Kidney tubule cell (primary cell): ENCODE measurements at regions not wholly inside any gene's neighbourhood (a gene's known extent, or its start where the extent isn't known, plus 50 kb on each side); places are given as distances from the start of the nearest gene placed in this dataset.
A peak's percentile ranks its signal among the peaks of the same experiment; 100 is the strongest.

Experiments used
- DNase-seq: peaks from one replicate; pipeline ENCODE4 v3.0.0-alpha.2; 2018; ENCODE audit warnings: low spot score

DNA sequence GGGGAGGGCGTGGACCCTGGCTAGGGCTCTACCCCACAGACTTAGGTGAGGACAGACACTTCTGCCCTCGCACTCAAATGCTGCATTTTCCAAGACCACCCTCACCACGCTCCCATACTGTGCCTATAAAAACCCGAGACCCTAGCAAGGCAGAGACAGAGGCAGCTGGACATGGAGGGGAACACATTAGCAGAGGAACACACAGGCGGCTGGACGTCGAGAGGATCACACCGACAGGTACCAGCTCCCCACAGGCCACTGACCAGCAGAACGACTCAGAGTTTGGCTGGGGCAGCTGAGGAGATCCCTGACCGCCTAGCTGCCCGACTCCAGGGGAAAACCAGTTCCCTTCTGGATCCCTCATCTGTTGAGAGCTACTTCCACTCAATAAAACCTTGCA lies 338.2 kb upstream of the SMIM30 start:
- no peak for DNase-seq

DNA sequence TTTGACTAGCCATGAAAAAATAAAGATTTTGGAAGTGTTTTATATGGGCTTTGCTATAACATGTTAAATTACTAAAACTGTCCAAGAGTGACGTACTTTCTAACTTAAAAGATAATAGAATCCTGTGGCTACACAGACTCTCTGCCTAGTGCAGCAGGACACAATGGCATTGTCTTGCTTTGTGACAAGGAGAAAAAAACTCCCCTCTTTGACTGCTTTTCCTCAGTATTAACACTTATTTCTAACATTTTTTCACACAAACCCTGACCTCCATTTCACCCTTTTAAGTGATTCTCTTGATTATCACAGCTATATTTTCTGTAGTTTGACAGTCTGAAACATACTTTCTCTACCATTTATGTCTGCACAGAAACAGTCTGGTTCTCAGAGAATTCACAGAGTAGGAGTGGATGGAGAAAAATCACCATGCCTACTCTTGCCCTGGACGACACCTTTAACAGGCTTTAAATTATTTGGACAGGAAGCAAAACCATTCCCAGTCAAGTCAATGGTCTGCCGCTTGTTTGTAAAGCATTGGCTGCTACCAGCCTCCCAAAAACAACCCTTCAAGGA lies 336.3 kb upstream of the SMIM30 start:
- no peak for DNase-seq

DNA sequence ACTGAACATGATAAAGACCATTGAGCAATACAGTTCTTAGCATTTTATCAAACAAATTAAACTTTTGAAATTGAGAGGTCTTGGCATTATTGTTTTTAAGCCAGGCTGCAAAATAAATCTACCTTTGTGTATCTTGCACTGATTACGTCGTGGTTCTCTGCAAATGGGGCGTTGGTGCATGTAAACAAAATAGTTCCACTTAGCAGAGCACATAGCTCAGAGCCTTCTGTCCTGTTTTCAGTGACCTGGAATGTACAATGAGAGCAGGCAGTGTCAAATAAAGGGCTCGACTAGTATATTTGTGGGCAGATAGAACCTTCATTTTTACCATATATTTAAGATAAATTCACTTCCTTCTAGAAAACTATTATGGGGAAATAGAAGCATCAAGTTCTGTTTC lies 333.9 kb upstream of the SMIM30 start:
- DNase-seq = no peak

DNA sequence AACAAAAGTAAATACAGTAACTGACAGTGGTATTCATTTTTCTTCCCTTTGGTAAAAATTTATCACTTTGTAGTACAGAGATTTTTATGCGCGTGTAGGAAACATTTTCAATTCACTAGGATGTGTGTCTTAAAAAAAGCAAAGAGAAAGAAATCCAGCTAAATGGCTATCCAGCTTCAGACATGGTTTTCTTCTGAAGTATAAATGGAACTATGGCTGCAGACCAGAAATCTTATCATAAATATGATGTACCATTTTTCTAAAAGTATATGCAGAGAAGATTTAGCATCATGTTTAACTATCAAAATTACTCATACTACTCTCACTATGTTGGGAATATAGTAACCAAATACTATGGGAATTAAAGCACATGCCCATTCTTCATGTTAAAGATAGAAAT lies 328.4 kb upstream of the SMIM30 start:
- DNase-seq = no peak

DNA sequence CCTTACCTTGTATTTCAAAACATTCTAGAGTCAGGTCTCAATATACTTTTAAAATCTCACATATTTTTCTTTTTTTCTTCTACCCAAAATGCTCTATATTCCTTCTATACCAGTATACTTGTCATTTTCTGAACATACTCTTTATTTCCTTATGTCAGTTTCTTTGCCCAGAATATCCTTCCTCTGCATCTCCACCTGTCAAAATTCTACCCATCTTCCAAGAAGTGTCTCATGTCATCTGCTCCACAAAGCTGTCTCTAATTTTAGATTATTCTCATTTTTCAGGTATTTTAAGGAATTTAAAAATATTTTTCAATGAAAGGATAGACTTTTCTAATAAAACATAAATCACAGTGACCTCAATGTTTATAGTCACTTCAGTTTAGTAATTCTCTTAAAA lies 328.0 kb upstream of the SMIM30 start:
- DNase-seq = no peak

DNA sequence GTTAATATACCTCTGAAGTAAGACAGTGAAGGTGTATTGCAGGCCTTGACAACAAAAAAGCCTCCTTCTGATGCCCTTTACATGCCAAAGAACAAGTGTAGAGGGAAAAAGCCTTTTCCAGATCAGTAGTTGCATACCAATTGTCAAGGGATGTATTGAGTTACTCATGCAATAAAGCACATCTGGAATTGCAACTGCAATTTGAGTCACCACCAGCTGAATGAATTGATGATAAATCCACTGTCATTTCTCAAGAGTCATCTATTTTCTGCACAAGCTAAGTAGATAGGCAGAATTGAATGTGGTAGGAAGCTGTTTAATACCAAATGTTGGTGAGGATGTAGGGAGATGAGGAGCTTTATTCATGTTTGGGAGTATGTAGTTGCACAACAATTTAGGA lies 325.9 kb upstream of the SMIM30 start:
- no peak for DNase-seq

DNA sequence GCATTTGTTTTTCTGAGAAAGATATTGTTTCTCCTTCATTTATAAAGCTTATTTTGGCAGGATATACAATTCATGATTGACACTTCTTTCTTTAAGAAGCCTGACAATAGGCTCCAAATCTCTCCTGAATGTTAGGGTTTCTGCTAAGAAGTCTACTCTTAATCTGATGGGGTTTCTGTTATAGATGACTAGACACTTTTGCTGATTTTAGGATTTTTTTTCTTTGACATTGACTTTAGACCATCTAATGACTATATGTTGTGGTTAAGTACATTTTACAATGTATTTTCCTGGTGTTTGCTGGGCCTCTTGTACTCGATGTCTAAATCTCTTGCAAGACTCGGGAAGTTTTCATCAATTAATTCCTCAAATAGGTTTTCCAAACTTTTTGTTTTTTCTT lies 321.8 kb upstream of the SMIM30 start:
- no peak for DNase-seq

DNA sequence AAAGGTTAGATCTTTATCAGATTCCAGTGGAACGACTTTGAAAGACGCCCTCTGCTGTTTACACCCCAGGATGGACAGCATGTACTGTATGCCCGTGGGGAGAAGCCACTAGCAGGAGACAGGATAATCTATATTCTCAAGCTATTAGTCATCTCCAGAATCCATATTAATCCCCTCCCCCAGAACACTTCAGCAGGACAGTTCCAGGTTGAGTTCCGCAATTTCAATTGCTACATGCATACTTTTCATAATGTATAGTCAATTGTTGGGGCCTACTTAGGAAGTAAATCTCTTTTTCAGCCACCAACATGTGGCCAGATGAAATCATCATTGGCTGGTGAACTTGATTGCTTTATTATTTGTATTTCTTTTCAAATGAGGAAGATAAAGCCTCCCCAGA lies 313.1 kb upstream of the SMIM30 start:
- no peak for DNase-seq

DNA sequence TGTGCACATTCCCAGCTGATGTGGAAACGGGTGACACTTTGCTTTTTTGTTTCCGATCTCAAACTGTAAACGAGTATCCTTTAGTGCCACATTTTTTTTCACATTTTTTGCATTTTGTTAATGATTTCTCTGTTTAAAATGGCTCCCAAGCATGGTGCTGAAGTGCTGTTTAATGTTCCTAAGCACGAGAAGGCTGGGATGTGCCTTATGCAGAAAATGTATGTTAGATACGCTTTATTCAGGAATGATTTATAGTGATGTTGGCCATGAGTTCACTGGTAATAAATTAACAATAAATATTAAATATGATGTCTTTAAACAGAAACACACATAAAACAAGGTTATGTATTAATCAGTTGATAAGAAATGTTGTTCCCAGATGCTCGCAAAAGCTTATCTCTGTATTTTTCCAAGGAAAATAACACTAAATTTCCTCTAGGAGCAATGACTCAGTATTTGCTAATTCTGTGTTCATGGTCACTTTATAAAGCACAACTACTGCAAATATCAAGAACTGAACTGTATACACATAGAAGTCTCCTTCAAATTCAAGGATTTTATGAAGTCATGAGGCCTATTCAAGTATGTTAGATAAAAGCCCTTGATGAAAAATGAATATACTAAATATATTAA lies 305.9 kb upstream of the SMIM30 start:
- no peak for DNase-seq

DNA sequence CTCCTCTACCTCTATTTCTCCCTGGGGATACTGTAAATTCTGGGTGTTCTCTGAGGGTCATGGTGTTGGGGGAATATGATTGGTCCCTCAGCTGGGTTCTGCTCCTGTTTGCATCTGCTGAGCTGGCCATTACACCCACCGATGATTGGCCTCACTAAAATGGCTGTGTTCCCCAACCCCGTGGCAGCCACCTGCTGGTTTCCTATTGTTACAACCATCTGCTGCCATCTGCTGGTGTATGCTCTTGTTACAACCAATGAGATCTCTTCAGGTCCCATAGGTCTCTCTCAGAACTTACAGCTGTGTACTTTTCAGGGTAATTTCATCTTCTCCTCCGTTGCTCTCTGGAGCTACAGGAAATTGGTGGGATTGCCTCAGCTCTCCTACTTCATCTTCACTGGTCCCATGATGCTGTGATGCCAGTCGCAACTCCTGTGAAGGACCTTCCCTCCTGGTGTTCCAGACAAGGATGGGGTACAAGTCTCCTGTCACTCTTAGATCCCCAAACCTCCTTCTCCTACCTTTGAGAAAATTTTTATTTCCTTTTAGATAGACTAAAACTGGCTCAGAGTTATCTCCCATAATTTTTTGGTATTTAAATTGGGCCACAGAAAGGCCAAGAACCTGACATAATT lies 303.5 kb upstream of the SMIM30 start:
- DNase-seq = peak; percentile 84

DNA sequence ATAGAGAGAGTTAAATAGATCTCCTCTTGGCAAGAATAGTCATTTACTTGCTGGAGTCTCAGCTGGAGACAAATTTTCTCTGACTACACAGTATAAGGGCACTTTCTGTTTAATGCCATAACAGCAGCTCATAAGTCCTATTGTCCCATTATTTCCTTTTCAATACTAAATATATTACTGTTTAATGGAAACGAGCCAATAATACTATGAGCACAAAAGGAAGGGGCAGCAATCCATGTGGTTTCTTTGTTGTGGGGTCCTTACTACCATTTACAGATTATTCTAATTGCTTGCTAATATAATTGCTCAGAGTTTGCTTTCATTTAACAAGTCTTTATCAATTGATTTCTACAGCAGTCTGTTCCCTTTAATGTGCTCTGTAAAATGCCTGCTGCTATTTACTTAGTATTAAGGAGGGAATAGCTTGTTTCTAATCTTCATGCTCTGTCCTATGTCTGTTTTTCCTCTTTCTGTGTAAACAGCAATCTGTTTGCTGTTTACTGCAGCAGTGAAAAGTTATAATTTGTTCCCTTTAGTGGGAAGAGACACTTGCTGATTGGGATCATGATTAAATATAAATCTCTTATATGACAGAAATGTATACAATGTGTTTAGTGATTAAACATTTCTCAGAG lies 296.2 kb upstream of the SMIM30 start:
- DNase-seq = no peak

DNA sequence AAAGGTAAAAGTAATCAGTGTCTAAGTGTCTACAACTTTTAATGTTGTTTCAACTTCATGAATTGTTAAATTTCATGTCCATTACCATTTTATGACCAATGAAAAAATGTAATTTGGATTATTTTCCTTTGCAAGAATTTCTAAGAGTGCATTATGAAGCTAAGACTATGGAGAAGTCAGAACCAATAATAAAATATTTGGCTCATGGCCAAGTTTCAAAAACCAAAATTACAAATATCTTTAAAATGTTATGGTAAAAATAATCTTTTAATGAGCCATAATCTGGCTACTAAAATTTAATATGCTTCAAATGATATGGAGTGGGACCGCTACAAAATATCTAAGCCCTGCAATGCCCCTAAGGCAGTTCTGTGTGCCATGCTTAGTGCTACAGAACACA lies 294.1 kb upstream of the SMIM30 start:
- DNase-seq = no peak

DNA sequence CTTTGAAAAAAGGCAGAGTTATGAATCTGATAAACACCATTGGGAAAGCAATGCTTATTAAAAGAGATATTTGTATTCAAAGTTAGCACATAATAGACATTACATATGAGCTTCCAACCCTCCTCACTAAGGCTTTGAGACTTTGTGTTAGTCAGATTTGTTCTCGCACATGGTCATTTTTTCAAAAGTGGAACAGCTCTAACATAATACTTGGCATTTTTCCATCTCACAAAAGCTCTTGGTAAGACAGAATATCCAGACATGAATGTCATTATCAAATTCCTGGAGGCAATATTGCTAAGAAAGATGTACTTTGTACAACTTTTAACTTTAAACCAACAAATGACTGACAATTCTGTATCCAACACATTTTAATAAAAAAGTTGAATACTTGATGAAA lies 292.4 kb upstream of the SMIM30 start:
- DNase-seq = no peak

DNA sequence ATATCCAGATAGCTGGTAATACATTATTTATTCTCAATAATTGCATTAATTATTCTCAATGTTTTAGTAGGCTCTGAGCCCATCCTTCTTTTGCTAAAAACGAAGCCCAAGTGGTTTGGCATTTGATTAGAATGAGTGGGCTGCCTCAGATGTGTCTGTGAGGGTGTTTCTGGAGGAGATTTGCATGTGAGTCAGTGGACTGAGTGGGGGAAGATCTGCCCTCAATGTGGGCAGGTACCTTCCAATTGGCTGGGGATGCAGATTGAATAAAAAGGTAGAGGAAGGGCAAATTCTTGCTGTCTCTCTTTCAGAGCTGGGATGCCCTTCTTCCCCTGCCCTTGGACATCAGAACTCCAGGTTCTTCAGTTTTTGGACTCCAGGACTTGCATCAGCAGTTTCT lies 290.6 kb upstream of the SMIM30 start:
- no peak for DNase-seq

DNA sequence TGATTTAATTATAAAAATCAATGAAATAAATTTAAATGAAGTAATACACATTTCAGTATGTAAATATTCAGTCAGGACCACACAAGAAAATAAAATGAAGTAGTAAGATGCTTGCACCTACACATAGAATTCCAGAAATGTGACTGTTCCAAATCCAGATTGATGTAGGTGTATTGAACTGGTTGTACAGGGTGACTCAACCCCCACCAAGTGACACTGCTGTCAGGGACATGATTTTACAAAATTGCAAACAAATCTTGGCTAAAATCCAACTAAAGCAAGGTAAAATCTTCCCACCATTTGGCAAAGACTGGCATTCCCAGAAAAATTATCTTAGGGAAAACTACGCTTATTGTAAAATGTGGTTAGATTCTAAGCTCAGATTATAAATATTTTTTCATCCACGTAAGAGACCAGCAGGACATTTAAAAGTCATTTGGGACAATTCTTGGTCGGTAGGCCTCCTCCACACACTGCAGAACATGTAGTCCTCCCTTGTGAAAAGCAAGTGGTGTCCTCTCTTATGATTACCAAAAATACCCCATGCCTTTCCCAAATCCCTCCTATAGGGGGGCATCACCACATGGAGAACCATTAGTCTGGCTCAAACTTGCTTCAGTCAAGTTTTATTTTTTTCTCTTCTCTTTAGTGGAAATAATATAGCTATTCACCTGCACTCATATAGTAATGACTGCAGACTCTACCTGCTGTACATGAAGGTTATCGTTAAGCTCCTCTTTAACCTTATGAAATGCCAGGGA lies 287.1 kb upstream of the SMIM30 start:
- peak; percentile 6 for DNase-seq

DNA sequence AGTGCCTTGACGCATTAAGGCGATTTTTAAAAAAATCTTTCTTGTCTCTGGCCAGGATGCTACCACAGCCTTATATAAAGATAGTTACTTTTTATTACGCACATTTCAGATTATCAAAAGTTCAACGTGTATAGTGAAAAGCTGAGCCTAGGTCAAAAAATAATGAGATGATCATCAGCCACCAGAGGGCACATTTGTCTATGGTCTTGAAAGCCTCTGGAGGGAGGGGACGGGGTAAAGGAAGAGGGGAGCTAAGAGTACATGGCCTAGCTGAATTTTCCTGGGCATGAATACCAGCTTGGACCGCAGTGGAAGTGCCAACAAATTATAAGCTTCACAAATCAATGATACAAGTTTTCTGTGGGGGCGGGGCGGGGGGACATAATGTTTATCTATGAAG lies 285.9 kb upstream of the SMIM30 start:
- DNase-seq = peak; percentile 8

DNA sequence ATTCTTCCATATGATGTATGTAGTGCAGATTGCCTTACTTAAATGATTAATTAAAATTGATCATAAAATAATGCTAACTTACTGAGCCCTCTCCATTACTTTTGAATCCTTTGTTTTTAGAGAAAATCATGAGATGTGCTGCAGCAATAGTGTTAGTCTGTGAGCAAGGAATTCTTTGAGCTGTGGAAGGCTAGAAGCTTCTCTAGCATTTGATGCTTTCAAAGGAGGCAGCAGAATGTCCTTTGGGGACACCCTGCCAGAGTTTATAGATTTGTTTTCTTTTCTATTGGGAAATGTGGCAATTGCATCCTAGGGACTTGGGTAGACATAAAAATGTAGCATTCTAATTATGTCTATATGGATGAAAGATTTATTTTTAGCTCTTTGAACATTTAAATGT lies 284.1 kb upstream of the SMIM30 start:
- DNase-seq = no peak

DNA sequence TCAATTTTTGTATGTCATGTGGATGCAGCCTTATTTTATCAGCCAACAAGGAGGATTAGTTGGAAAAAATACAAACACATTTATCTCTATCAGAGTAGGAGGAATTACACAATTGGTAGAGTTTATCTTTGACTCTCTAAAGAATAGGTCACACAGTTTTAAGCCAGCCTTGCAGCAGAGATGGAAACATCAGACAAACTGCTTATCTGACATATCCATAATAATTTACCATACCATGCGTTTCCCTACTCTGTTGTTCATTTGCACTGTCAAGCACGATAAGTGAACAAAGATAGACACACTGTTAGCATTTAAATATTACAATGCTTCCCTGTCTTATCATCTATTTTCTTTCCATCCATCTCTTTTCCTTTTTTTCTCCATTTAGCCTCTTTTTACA lies 283.7 kb upstream of the SMIM30 start:
- DNase-seq = no peak

DNA sequence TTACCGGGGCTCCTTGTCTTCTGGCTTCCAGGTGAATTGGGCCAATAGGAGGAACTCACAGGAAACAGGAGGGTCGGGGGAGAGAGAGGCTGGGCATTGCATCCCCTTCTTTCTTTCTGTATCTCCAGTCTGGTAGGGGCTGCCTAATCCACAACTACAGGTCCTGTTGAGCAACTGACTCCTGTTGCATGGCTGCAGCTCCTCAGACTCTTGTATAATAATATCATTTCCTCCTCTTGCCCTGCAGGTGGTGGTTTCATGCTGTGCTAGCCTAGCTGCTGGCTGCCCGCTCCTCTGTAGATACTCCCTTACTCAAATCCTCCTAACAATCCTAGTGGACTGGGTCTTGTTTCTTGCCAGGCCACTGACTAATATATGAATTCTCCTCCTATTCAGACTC lies 276.5 kb upstream of the SMIM30 start:
- no peak for DNase-seq

DNA sequence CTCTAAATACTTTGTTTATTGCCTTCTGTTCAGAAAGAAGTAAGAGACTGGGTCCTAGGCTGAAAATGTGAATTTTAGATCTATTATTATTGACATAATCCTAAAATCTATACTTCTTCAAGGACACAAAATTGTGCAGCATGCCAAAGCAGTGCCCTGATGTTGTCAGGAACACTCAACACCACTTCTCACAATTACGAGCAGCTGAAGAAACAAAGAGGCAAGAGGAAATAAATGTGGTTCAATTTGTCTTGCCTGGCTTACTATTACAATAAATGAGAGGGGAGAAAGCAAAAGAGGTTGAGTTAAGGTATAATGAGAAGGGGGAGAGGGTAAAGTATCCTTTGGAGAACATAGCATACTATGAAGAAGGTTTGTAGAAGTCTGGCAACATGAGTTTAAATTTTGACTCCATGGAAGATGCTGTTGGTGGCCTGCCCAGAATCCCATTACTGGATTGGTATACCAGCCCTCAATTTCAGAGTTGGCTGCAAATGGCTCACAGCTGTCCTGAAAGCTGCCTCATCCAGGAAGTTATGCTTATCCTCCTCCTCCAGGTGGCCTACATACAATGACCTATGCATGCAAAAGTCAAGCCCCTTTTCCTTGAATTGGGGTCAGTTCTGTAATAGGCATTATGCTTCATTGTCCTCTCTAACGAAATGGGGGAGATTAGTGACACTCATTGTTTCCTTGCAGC lies 274.6 kb upstream of the SMIM30 start:
- DNase-seq = no peak

DNA sequence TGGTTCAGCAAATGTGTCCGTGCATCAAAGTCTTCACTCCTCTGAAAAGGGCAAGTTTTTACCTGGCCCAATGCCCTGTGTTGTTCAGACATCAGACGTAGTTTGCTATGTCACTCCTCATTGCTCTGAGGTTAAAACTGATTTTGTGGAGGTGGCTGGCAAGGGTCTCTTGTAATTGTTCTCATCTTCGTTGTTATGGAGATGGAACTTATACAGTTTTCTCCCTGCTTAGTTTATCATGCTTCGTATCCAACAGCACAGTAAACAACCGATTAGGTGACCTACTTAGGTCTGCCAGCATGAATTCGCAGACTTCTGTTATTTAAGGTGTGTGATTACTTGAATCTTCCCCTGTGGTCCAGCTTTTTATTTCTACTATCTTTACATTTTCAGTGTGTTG lies 274.1 kb upstream of the SMIM30 start:
- DNase-seq = no peak

DNA sequence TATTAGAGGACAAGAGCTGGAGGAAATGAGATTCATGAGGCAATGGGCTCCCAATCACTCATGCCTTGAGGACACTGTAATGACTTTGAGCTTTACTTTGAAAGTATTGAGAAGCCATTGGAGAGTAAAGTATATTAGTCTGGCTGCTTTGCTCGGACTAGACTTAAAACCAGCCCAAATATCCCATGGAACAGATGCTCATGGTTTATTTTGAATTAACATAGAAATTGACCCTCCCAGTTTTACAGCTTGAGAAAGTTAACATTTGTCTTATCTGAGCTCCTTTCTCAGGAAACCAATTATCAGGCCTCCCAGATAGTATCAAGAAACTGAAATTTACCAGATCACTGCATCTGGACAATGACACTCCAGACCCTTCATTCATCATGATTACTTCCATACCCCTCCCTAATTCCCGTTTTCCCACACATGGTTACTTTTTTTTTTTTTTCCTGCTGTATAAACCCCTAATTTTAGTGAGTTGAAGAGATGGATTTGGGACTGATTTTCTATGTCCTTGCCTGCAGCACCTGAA lies 270.8 kb upstream of the SMIM30 start:
- DNase-seq = no peak
